ENCODE measurements at regions not wholly inside any gene's neighbourhood (a gene's known extent, or its start where the extent isn't known, plus 50 kb on each side); places are given as distances from the start of the nearest gene placed in this dataset.

DNA sequence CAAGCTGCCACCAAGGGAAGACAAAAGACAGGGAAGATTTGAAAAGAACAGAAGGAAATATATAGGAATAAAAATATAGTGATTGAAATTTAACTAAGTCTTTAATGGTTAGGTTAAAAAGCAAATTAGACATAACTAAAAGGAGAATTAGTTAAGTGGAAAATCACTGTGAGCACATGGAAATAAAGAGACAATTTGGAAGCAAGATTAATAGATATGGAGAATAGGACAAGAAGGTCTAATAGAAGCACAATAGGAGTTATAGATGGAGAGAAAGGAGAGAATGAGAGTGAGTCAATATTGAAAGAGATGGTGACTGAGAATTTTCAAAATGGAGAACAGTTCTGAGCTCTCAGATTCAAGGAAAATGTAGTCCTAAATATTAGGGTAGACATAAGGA, 176.9 kb downstream of the ASB1 start:
- TF ChIP-seq, protein P1, sequence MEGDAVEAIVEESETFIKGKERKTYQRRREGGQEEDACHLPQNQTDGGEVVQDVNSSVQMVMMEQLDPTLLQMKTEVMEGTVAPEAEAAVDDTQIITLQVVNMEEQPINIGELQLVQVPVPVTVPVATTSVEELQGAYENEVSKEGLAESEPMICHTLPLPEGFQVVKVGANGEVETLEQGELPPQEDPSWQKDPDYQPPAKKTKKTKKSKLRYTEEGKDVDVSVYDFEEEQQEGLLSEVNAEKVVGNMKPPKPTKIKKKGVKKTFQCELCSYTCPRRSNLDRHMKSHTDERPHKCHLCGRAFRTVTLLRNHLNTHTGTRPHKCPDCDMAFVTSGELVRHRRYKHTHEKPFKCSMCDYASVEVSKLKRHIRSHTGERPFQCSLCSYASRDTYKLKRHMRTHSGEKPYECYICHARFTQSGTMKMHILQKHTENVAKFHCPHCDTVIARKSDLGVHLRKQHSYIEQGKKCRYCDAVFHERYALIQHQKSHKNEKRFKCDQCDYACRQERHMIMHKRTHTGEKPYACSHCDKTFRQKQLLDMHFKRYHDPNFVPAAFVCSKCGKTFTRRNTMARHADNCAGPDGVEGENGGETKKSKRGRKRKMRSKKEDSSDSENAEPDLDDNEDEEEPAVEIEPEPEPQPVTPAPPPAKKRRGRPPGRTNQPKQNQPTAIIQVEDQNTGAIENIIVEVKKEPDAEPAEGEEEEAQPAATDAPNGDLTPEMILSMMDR (IDR thresholded peaks at IDR 0.05): no peak
- TF ChIP-seq TCF7L2 (IDR thresholded peaks at IDR 0.05; ENCODE audit: low read depth, low read length) (no peak), POLR2AphosphoS5 (IDR thresholded peaks at IDR 0.05; ENCODE audit: low read depth, low read length) (no peak)
